GM10266 (cell line): ENCODE measurements at regions not wholly inside any gene's neighbourhood (a gene's known extent, or its start where the extent isn't known, plus 50 kb on each side); places are given as distances from the start of the nearest gene placed in this dataset.

Experiments used
- DNase-seq: peaks from one replicate; pipeline ENCODE4 v3.0.0; 2012; ENCODE audit errors: extremely low spot score
- CTCF ChIP-seq: IDR thresholded peaks from 2 replicates; pipeline ENCODE4 v1.5.1; 2012; ENCODE audit warnings: mild to moderate bottlenecking, low read depth; ENCODE audit not compliant: control insufficient read depth, insufficient read depth; ENCODE audit errors: missing control alignments

DNA sequence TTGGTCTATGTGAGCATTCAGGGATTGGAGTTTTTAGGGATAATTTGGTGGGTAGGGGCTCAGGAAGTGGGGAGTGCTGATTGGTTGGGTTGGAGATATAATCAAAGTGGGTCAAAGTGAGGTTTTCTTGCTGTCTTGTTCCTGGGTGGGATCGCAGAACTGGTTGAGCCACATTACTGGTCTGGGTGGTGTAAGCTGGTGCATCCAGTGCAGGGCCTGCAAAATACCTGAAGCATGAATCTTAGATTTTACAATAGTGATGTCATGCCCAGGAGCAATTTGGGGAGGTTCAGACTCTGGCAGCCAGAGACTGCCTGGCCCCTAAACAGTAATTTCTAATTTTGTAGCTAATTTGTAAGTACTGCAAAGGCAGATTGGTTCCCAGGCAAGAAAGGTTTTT, 665.6 kb upstream of the PRKX start:
- TF ChIP-seq CTCF = no peak
- DNase-seq = no peak

DNA sequence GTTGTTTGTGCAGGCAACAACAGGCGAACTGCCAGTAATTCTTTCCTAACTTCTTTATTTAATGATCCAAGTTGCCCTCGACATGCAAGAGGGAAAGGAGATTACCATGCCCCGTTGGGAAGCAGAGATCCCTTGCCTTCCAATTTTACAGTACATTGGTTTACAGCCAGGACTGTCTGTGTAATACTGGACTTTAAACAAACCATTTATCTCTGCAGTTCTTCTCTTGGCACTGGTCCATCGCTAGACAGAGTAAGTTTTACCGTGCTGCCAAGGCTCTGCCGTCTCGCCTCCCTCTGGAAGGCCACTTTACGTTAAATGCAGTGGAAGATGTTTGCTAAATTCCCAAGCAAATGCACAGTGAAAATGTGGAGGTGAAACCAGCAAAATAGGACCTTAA, 660.3 kb upstream of the PRKX start:
- TF ChIP-seq CTCF = no peak
- DNase-seq = no peak

DNA sequence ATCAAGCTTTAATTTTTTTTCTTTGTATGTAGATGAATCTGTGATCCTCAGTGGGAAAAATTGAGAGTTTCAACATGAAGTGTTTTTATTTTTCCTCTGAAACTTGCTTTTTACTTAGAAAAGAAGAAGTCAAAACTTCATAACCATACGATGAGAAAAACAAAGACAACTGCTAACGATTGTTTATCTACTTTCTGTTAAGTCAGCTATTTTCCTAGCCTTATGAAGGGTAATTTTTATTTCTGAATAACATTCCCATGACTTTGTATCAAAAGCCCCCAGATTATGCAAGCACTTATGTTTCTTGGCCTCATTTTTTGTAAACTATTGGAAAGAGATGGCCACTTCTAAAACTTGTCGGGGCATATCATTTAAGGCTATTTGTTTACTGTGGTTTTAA, 645.1 kb upstream of the PRKX start:
- no peak for DNase-seq
- no peak for TF ChIP-seq CTCF

- DNase-seq = no peak
These were observed 609.5 kb upstream of the PRKX start for GRCh38 chrX:4322916-4323315.

GRCh38 chrX:4320436-4320947, 607.0 kb upstream of the PRKX start:
- TF ChIP-seq CTCF = no peak
- no peak for DNase-seq

More at GRCh38 chrX:4322916-4323315, 609.5 kb upstream of the PRKX start:
- TF ChIP-seq CTCF = no peak

GRCh38 chrX:4315891-4316290, 602.4 kb upstream of the PRKX start:
- no peak for TF ChIP-seq CTCF

DNA sequence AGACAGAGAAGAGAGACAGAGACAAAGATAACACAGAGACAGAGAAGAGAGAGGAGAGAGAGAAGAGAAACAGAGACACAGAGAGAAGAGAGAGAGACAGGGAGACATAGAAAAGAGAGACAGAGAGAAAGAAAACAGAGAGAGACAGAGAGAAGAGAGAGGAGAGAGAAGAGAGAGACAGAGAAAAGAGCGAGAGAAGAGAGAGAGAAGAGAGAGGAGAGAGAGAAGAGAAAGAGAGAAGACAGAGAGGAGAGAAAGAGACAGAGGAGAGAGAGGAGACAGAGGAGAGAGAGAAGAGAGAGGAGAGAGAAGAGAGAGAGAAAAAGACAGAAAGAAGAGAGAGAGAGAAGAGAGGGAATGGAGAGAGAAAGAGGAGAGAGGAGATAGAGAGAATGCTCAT, 601.1 kb upstream of the PRKX start:
- DNase-seq = no peak
- TF ChIP-seq CTCF = no peak

More at GRCh38 chrX:4315891-4316290, 602.4 kb upstream of the PRKX start:
- no peak for DNase-seq
